Esophagus squamous epithelium (tissue), 4 donors: ENCODE measurements at regions not wholly inside any gene's neighbourhood (a gene's known extent, or its start where the extent isn't known, plus 50 kb on each side); places are given as distances from the start of the nearest gene placed in this dataset.

Source experiments
- POLR2A ChIP-seq, 4 donors: fragments of 450-650 bp; IDR thresholded peaks; one replicate each; pipeline ENCODE4 v1.6.1; 2017; ENCODE audit warnings: antibody characterized with exemption in 4 of 4, mild to moderate bottlenecking in 4 of 4, moderate library complexity in 3 of 4
- TF ChIP-seq, protein P1 (sequence below), 6 experiments: fragments of 450-650 bp in 4 of 6; fragments of 200-600 bp in 2 of 6; sonication (generic) in 2 of 6; IDR thresholded peaks; one replicate each; pipeline ENCODE4 v1.5.1; 2016 to 2019; ENCODE audit warnings: antibody characterized with exemption in 6 of 6, mild to moderate bottlenecking in 4 of 6, moderate library complexity in 4 of 6

- TF ChIP-seq, protein P1, sequence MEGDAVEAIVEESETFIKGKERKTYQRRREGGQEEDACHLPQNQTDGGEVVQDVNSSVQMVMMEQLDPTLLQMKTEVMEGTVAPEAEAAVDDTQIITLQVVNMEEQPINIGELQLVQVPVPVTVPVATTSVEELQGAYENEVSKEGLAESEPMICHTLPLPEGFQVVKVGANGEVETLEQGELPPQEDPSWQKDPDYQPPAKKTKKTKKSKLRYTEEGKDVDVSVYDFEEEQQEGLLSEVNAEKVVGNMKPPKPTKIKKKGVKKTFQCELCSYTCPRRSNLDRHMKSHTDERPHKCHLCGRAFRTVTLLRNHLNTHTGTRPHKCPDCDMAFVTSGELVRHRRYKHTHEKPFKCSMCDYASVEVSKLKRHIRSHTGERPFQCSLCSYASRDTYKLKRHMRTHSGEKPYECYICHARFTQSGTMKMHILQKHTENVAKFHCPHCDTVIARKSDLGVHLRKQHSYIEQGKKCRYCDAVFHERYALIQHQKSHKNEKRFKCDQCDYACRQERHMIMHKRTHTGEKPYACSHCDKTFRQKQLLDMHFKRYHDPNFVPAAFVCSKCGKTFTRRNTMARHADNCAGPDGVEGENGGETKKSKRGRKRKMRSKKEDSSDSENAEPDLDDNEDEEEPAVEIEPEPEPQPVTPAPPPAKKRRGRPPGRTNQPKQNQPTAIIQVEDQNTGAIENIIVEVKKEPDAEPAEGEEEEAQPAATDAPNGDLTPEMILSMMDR (IDR thresholded peaks at IDR 0.05), result no peak
- no peak for TF ChIP-seq POLR2A (IDR thresholded peaks at IDR 0.05)
Measured at GRCh38 chr2:126558029-126558428, 97.9 kb upstream of the GYPC start.
